ENCODE measurements at regions not wholly inside any gene's neighbourhood (a gene's known extent, or its start where the extent isn't known, plus 50 kb on each side); places are given as distances from the start of the nearest gene placed in this dataset.

GRCh38 chr4:1490011-1490653 lies 83.9 kb upstream of the NKX1-1 start:
- Histone ChIP-seq H3K27ac (no peak overlapping the region), H3K4me3 (no peak overlapping the region), H3K27me3 (peaks cover 49% of the 10 kb centered on the region), H3K4me1 (no peaks in the 10 kb centered on the region), H3K36me3 (no peaks in the 10 kb centered on the region), H3K9me3 (peaks cover 10 to 12% of the 10 kb centered on the region in 2 donors)
- 60 to 83% methylated on average over 2 to 32 of the region's 32 CpGs for WGBS, 2 donors (ENCODE audit: low coverage in 1 of 2)
- no peak for DNase-seq
- in situ Hi-C loops (cut with MboI; ENCODE audit: low pct_ligation_motif_present in 1 of 4, low pct_unique_long_range_greater_than_20kb in 1 of 4, low sequenced_read_pairs in 3 of 4) = no loop called here
- TF ChIP-seq POLR2AphosphoS5 (IDR thresholded peaks at IDR 0.05) (no peak), POLR2A (IDR thresholded peaks at IDR 0.05) (no peak), CTCF (IDR thresholded peaks at IDR 0.05) (no peak), EP300 (IDR thresholded peaks at IDR 0.05; ENCODE audit: low read depth) (no peak)
- intact Hi-C loops (cut with DNase I; ENCODE audit: low total_unique reads) = no loop called here

- peaks cover 52% of the 10 kb centered on the region for H3K27me3 ChIP-seq
- 64% methylated on average over 9 of the region's 9 CpGs; no CpG with 5 or more reads in 1 of the 2 donors for WGBS, 2 donors (ENCODE audit: low coverage in 1 of 2)
- H3K4me1 ChIP-seq = no peaks in the 10 kb centered on the region
- H3K9me3 ChIP-seq = peaks cover 14 to 15% of the 10 kb centered on the region in 2 donors
- intact Hi-C loops (cut with DNase I; ENCODE audit: low total_unique reads) (no loop called here), in situ Hi-C loops (cut with MboI; ENCODE audit: low pct_ligation_motif_present in 1 of 4, low pct_unique_long_range_greater_than_20kb in 1 of 4, low sequenced_read_pairs in 3 of 4) (no loop called here)
- no peaks in the 10 kb centered on the region for H3K36me3 ChIP-seq
- no peak overlapping the region for H3K27ac ChIP-seq
- TF ChIP-seq POLR2A (IDR thresholded peaks at IDR 0.05) (no peak), CTCF (IDR thresholded peaks at IDR 0.05) (no peak), EP300 (IDR thresholded peaks at IDR 0.05; ENCODE audit: low read depth) (no peak), POLR2AphosphoS5 (IDR thresholded peaks at IDR 0.05) (no peak)
- H3K4me3 ChIP-seq = no peak overlapping the region
- DNase-seq = no peak
Observed at GRCh38 chr4:1489639-1489995, 83.4 kb upstream of the NKX1-1 start.

- 50 to 69% methylated on average over 4 to 28 of the region's 28 CpGs for WGBS, 2 donors (ENCODE audit: low coverage in 1 of 2)
- no peaks in the 10 kb centered on the region for H3K4me1 ChIP-seq
- intact Hi-C loops (cut with DNase I; ENCODE audit: low total_unique reads) (no loop called here), in situ Hi-C loops (cut with MboI; ENCODE audit: low pct_ligation_motif_present in 1 of 4, low pct_unique_long_range_greater_than_20kb in 1 of 4, low sequenced_read_pairs in 3 of 4) (no loop called here)
- TF ChIP-seq POLR2A (IDR thresholded peaks at IDR 0.05) (no peak), CTCF (IDR thresholded peaks at IDR 0.05) (no peak)
- no peak overlapping the region for H3K4me3 ChIP-seq
- peaks cover 14 to 15% of the 10 kb centered on the region in 2 donors for H3K9me3 ChIP-seq
- H3K36me3 ChIP-seq = no peaks in the 10 kb centered on the region
- H3K27me3 ChIP-seq = peaks cover 56% of the 10 kb centered on the region
- no peak overlapping the region for H3K27ac ChIP-seq
- DNase-seq = no peak
Observed at GRCh38 chr4:1488831-1489638, 82.8 kb upstream of the NKX1-1 start.

GRCh38 chr4:1488357-1488756 lies 82.1 kb upstream of the NKX1-1 start:
- Histone ChIP-seq H3K9me3 (peaks cover 14 to 22% of the 10 kb centered on the region in 2 donors), H3K4me1 (no peaks in the 10 kb centered on the region), H3K36me3 (no peaks in the 10 kb centered on the region), H3K4me3 (no peak overlapping the region), H3K27ac (no peak overlapping the region), H3K27me3 (peaks cover 55% of the 10 kb centered on the region)
- in situ Hi-C loops (cut with MboI; ENCODE audit: low pct_ligation_motif_present in 1 of 4, low pct_unique_long_range_greater_than_20kb in 1 of 4, low sequenced_read_pairs in 3 of 4) = no loop called here
- no peak for DNase-seq
- WGBS, 2 donors (ENCODE audit: low coverage in 1 of 2) = 85% methylated on average over 7 of the region's 7 CpGs; no CpG with 5 or more reads in 1 of the 2 donors
- no peak for TF ChIP-seq POLR2A (IDR thresholded peaks at IDR 0.05)
- TF ChIP-seq POLR2AphosphoS5 (IDR thresholded peaks at IDR 0.05) = no peak
- no peak for TF ChIP-seq EP300 (IDR thresholded peaks at IDR 0.05; ENCODE audit: low read depth)
- no peak for TF ChIP-seq CTCF (IDR thresholded peaks at IDR 0.05)
- intact Hi-C loops (cut with DNase I; ENCODE audit: low total_unique reads) = no loop called here

Data from transverse colon (tissue), 4 donors.